WERI-Rb-1 (cell line): ENCODE measurements at regions not wholly inside any gene's neighbourhood (a gene's known extent, or its start where the extent isn't known, plus 50 kb on each side); places are given as distances from the start of the nearest gene placed in this dataset.

ENCODE experiments used
- DNase-seq: peaks from one replicate; pipeline ENCODE4 v3.0.0-alpha.2; 2020
- H3K27ac ChIP-seq: fragments of 250-450 bp; sonication (Bioruptor Pico); 2 replicates; pipeline ENCODE4 v1.5.1; 2020; ENCODE audit warnings: mild to moderate bottlenecking, moderate library complexity
- H3K27me3 ChIP-seq: fragments of 250-450 bp; sonication (Bioruptor Pico); 2 replicates; pipeline ENCODE4 v1.5.1; 2021; ENCODE audit warnings: mild to moderate bottlenecking, low read depth, moderate library complexity; ENCODE audit not compliant: insufficient read depth, severe bottlenecking
- H3K36me3 ChIP-seq: fragments of 250-450 bp; sonication (Bioruptor Pico); 2 replicates; pipeline ENCODE4 v1.5.1; 2020; ENCODE audit warnings: mild to moderate bottlenecking, moderate library complexity
- H3K4me3 ChIP-seq: 2 replicates; pipeline ENCODE4 v1.5.1; 2011; ENCODE audit warnings: low read depth, mild to moderate bottlenecking, control low read depth, low read length
- H3K9me3 ChIP-seq: fragments of 250-450 bp; sonication (Bioruptor Pico); 2 replicates; pipeline ENCODE4 v1.5.1; 2021; ENCODE audit warnings: mild to moderate bottlenecking, moderate library complexity; ENCODE audit not compliant: severe bottlenecking
- CTCF ChIP-seq: IDR thresholded peaks from 2 replicates; pipeline ENCODE4 v1.5.1; 2011; ENCODE audit warnings: low read depth, mild to moderate bottlenecking, control low read depth, inconsistent platforms, low read length

- TF ChIP-seq CTCF: no peak
- H3K4me3 ChIP-seq: no peak overlapping the region
- no peak for DNase-seq
- H3K27me3 ChIP-seq: no peaks in the 10 kb centered on the region
- no peaks in the 10 kb centered on the region for H3K36me3 ChIP-seq
- H3K27ac ChIP-seq: no peak overlapping the region
- no peaks in the 10 kb centered on the region for H3K9me3 ChIP-seq
Observed at GRCh38 chr7:126227055-126227454, 1025.7 kb downstream of the GRM8 start.

- Histone ChIP-seq H3K27ac (no peak overlapping the region), H3K27me3 (no peaks in the 10 kb centered on the region), H3K36me3 (no peaks in the 10 kb centered on the region), H3K9me3 (peaks cover under 1% of the 10 kb centered on the region), H3K4me3 (no peak overlapping the region)
- no peak for TF ChIP-seq CTCF
- no peak for DNase-seq
Observed at GRCh38 chr7:126223729-126224128, 1029.0 kb downstream of the GRM8 start.

- TF ChIP-seq CTCF: no peak
- Histone ChIP-seq H3K9me3 (peaks cover 2% of the 10 kb centered on the region), H3K4me3 (no peak overlapping the region), H3K27me3 (no peaks in the 10 kb centered on the region), H3K27ac (no peak overlapping the region), H3K36me3 (no peaks in the 10 kb centered on the region)
- DNase-seq: no peak
Observed at GRCh38 chr7:126222782-126223181, 1030.0 kb downstream of the GRM8 start.

DNA sequence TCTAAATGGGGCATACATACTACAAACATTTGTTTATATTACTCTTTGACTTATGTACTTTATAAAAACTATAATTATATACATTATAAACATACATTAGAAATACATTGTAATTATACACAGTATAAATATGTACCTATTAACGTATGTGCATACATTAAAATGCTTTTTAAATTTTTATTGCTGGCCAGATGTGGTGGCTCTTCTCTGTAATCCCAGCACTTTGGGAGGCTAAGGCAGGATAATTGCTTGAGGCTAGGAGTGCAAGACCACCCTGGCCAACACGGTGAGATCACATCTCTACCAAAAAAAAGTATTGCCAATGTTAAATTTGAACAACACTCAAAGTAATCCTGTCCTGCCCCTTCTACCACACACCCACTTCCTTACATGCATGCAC lies 1037.0 kb downstream of the GRM8 start:
- peaks cover 2% of the 10 kb centered on the region for H3K9me3 ChIP-seq

GRCh38 chr7:126213876-126214275 lies 1038.9 kb downstream of the GRM8 start:
- H3K27ac ChIP-seq: no peak overlapping the region
- H3K36me3 ChIP-seq: no peaks in the 10 kb centered on the region
- H3K27me3 ChIP-seq: no peaks in the 10 kb centered on the region
- H3K4me3 ChIP-seq: no peak overlapping the region
- TF ChIP-seq CTCF: no peak
- no peak for DNase-seq
- peaks cover 2% of the 10 kb centered on the region for H3K9me3 ChIP-seq

More for the DNA sequence above, 1037.0 kb downstream of the GRM8 start:
- Histone ChIP-seq H3K4me3 (no peak overlapping the region), H3K27me3 (no peaks in the 10 kb centered on the region), H3K36me3 (no peaks in the 10 kb centered on the region), H3K27ac (no peak overlapping the region)
- no peak for DNase-seq
- no peak for TF ChIP-seq CTCF

GRCh38 chr7:126211875-126212274 lies 1040.9 kb downstream of the GRM8 start:
- Histone ChIP-seq H3K36me3 (no peaks in the 10 kb centered on the region), H3K27ac (no peak overlapping the region), H3K27me3 (no peaks in the 10 kb centered on the region), H3K9me3 (no peaks in the 10 kb centered on the region), H3K4me3 (no peak overlapping the region)
- DNase-seq: no peak
- no peak for TF ChIP-seq CTCF
